Astrocyte (in vitro differentiated cells and primary cell): ENCODE measurements at regions not wholly inside any gene's neighbourhood (a gene's known extent, or its start where the extent isn't known, plus 50 kb on each side); places are given as distances from the start of the nearest gene placed in this dataset.
"Not testable (repeated sequence)": the region's sequence is repeated elsewhere in the genome, so short reads cannot be mapped to it uniquely, and the experiment has no call there.

Experiments
- DNase-seq: peaks from one replicate; pipeline ENCODE4 v3.0.0-alpha.2; 2010; ENCODE audit warnings: low read depth
- FAIRE-seq: peaks from 2 replicates; lab custom pipeline; 2011; peaks lifted over from hg19 to GRCh38; lab: Jason Lieb, UNC
- H2AFZ ChIP-seq: 2 replicates; pipeline ENCODE4 v1.6.0; 2012; ENCODE audit warnings: low read depth, low read length, inconsistent platforms
- H3K27ac ChIP-seq: 2 replicates; pipeline ENCODE4 v1.5.1; 2011; ENCODE audit warnings: low read depth, low read length, inconsistent platforms
- H3K27me3 ChIP-seq: 2 replicates; pipeline ENCODE4 v1.6.0; 2011; ENCODE audit warnings: low read length, inconsistent platforms; ENCODE audit not compliant: insufficient read depth
- H3K36me3 ChIP-seq: 2 replicates; pipeline ENCODE4 v1.5.1; 2011; ENCODE audit warnings: low read length, inconsistent platforms; ENCODE audit not compliant: insufficient read depth
- H3K4me1 ChIP-seq: 2 replicates; pipeline ENCODE4 v1.5.1; 2011; ENCODE audit warnings: low read length, inconsistent platforms; ENCODE audit not compliant: insufficient read depth
- H3K4me2 ChIP-seq: 2 replicates; pipeline ENCODE4 v1.6.0; 2012; ENCODE audit warnings: low read length, inconsistent platforms
- H3K4me3 ChIP-seq: 2 replicates; pipeline ENCODE4 v1.5.1; 2011; ENCODE audit warnings: low read depth, mild to moderate bottlenecking, low read length, inconsistent platforms; ENCODE audit not compliant: insufficient read depth
- H3K79me2 ChIP-seq: 2 replicates; pipeline ENCODE4 v1.6.0; 2012; ENCODE audit warnings: mild to moderate bottlenecking, low read length, inconsistent platforms; ENCODE audit not compliant: insufficient read depth
- H3K9ac ChIP-seq: 2 replicates; pipeline ENCODE4 v1.6.0; 2012; ENCODE audit warnings: mild to moderate bottlenecking, low read length, inconsistent platforms
- H3K9me3 ChIP-seq: 2 replicates; pipeline ENCODE4 v1.5.1; 2012; ENCODE audit warnings: low read depth, mild to moderate bottlenecking, low read length, inconsistent platforms; ENCODE audit not compliant: insufficient read depth
- H4K20me1 ChIP-seq: 2 replicates; pipeline ENCODE4 v1.6.0; 2012; ENCODE audit warnings: low read length, inconsistent platforms; ENCODE audit not compliant: insufficient read depth
- H3K27ac Mint-ChIP-seq: one replicate; pipeline ENCODE4 v1.8.0; 2021; ENCODE audit warnings: mild to moderate bottlenecking, mixed read lengths; ENCODE audit not compliant: unreplicated experiment
- H3K27me3 Mint-ChIP-seq: one replicate; pipeline ENCODE4 v1.8.0; 2021; ENCODE audit warnings: low read depth, mixed read lengths; ENCODE audit not compliant: unreplicated experiment
- H3K36me3 Mint-ChIP-seq: one replicate; pipeline ENCODE4 v1.8.0; 2021; ENCODE audit warnings: low read depth, mixed read lengths; ENCODE audit not compliant: unreplicated experiment
- H3K4me1 Mint-ChIP-seq: one replicate; pipeline ENCODE4 v1.8.0; 2021; ENCODE audit warnings: low read depth, mixed read lengths; ENCODE audit not compliant: unreplicated experiment
- H3K4me3 Mint-ChIP-seq: one replicate; pipeline ENCODE4 v1.8.0; 2021; ENCODE audit warnings: mild to moderate bottlenecking, moderate library complexity, mixed read lengths; ENCODE audit not compliant: unreplicated experiment
- H3K9me3 Mint-ChIP-seq: one replicate; pipeline ENCODE4 v1.8.0; 2021; ENCODE audit warnings: mild to moderate bottlenecking, mixed read lengths; ENCODE audit not compliant: unreplicated experiment
- EZH2 ChIP-seq: IDR thresholded peaks from 2 replicates; pipeline ENCODE4 v1.6.1; 2012; ENCODE audit warnings: mild to moderate bottlenecking, low read length, inconsistent platforms; ENCODE audit not compliant: insufficient read depth
- TF ChIP-seq, protein P1 (sequence below): IDR thresholded peaks from 2 replicates; pipeline ENCODE4 v1.5.1; 2011; ENCODE audit warnings: low read depth, mild to moderate bottlenecking, inconsistent platforms, low read length, moderate library complexity; ENCODE audit not compliant: insufficient read depth

DNA sequence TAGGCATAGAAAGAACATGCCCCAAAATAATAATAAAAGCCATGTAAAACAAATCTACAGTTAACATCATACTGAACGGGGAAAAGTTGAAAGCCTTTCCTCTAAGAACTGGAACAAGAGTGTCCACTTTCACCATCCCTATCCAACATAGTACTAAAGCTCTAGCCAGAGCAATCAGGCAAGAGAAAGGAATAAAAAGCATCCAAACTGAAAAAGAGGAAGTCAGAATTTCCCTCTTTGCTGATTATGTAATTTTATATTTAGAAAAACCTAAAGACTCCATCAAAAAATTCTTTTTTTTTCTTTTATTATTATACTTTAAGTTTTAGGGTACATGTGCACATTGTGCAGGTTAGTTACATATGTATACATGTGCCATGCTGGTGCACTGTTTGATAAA, 661.6 kb upstream of the CBLB start:
- H3K9me3 Mint-ChIP-seq, result peaks cover 20% of the 10 kb centered on the region
- Histone ChIP-seq H2AFZ (no peak overlapping the region), H3K27ac (no peak overlapping the region), H3K79me2 (no peaks in the 10 kb centered on the region), H3K4me2 (no peak overlapping the region), H3K4me3 (no peak overlapping the region), H3K9me3 (no peaks in the 10 kb centered on the region), H3K4me1 (peaks cover 8% of the 10 kb centered on the region), H4K20me1 (no peaks in the 10 kb centered on the region), H3K9ac (no peak overlapping the region), H3K36me3 (no peaks in the 10 kb centered on the region), H3K27me3 (no peaks in the 10 kb centered on the region)
- no peak for FAIRE-seq
- H3K4me1 Mint-ChIP-seq, result peaks cover 19% of the 10 kb centered on the region
- no peak overlapping the region for H3K4me3 Mint-ChIP-seq
- no peak overlapping the region for H3K27ac Mint-ChIP-seq
- peaks cover 4% of the 10 kb centered on the region for H3K36me3 Mint-ChIP-seq
- no peak for DNase-seq
- TF ChIP-seq, protein P1, sequence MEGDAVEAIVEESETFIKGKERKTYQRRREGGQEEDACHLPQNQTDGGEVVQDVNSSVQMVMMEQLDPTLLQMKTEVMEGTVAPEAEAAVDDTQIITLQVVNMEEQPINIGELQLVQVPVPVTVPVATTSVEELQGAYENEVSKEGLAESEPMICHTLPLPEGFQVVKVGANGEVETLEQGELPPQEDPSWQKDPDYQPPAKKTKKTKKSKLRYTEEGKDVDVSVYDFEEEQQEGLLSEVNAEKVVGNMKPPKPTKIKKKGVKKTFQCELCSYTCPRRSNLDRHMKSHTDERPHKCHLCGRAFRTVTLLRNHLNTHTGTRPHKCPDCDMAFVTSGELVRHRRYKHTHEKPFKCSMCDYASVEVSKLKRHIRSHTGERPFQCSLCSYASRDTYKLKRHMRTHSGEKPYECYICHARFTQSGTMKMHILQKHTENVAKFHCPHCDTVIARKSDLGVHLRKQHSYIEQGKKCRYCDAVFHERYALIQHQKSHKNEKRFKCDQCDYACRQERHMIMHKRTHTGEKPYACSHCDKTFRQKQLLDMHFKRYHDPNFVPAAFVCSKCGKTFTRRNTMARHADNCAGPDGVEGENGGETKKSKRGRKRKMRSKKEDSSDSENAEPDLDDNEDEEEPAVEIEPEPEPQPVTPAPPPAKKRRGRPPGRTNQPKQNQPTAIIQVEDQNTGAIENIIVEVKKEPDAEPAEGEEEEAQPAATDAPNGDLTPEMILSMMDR, result no peak
- no peak for TF ChIP-seq EZH2
- no peaks in the 10 kb centered on the region for H3K27me3 Mint-ChIP-seq

DNA sequence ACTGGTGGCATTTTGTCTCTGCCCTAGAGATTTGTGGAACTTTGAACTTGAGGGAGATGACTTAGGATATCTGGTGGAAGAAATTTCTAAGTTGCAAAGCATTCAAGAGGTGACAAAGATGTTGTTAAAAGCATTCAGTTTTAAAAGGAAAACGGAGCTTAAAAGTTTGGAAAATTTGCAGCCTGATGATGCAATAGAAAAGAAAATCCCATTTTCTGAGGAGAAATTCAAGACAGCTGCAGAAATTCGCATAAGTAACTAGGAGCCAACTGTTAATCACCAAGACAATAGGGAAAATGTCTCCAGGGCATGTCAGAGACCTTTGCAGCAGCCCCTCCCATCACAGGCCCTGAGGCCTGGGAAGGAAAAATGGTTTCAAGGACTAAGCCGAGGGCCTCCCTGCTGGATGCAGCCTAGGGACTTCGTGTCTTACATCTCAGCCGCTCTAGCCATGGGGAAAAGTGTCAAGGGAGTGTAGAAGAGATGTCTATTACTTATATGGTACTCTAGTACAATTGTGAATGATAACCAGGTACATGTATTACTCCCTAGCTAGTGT, 663.0 kb upstream of the CBLB start:
- Mint-ChIP-seq H3K9me3 (peaks cover 21% of the 10 kb centered on the region), H3K4me1 (peaks cover 19% of the 10 kb centered on the region)
- not testable (repeated sequence) for FAIRE-seq, H2AFZ ChIP-seq, H3K27ac ChIP-seq, H3K27ac Mint-ChIP-seq, H3K4me3 ChIP-seq, H3K27me3 ChIP-seq, H3K36me3 Mint-ChIP-seq, H4K20me1 ChIP-seq, DNase-seq, H3K9me3 ChIP-seq, H3K27me3 Mint-ChIP-seq, H3K9ac ChIP-seq, H3K4me3 Mint-ChIP-seq, H3K36me3 ChIP-seq, H3K79me2 ChIP-seq, H3K4me2 ChIP-seq, H3K4me1 ChIP-seq

DNA sequence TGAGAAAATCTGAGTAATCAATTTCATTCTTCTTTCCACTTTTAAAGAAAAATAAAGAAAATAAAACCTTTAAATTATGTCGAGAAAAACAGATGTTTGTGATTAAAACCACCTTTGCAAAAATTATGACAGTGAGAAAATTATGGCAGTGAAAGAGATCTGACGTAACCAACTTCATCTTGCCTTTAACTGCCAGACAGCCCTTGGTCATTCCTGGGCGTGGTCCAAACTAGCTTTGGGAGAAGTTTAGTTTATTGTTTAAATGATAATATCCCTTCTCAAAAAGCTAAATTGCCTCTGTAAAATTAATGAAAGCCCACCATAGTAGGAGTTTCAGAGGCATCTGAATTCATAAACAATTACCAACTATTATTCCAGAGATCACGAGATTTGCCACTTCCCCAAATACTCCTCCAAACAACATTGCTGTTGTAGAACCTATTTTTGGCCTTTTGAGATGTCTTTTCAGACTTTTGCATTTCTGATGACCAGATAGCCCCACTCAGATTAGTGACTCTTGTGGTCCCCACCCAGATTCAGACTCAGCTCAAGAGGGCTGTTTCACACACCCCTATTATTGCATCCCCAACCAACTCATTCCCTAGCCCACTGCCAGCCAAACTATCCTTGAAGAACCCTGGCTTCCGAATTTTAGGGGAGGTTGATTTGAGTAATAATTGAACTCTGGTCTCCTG, 664.4 kb upstream of the CBLB start:
- no peak overlapping the region for H2AFZ ChIP-seq
- H3K9me3 ChIP-seq, result no peaks in the 10 kb centered on the region
- DNase-seq (no peak), FAIRE-seq (no peak)
- no peak overlapping the region for H3K4me3 ChIP-seq
- no peaks in the 10 kb centered on the region for H3K36me3 ChIP-seq
- H3K4me1 ChIP-seq, result peaks cover 8% of the 10 kb centered on the region
- Mint-ChIP-seq H3K36me3 (peaks cover 4% of the 10 kb centered on the region), H3K4me3 (no peak overlapping the region), H3K27me3 (no peaks in the 10 kb centered on the region), H3K9me3 (peaks cover 21% of the 10 kb centered on the region), H3K27ac (peak overlapping the region; percentile 47), H3K4me1 (peaks cover 19% of the 10 kb centered on the region)
- TF ChIP-seq, protein P1, result no peak
- no peak for TF ChIP-seq EZH2
- no peak overlapping the region for H3K27ac ChIP-seq
- no peaks in the 10 kb centered on the region for H3K79me2 ChIP-seq
- H3K4me2 ChIP-seq, result no peak overlapping the region
- no peaks in the 10 kb centered on the region for H4K20me1 ChIP-seq
- H3K27me3 ChIP-seq, result no peaks in the 10 kb centered on the region
- H3K9ac ChIP-seq, result no peak overlapping the region
